ENCODE measurements at regions not wholly inside any gene's neighbourhood (a gene's known extent, or its start where the extent isn't known, plus 50 kb on each side); places are given as distances from the start of the nearest gene placed in this dataset.

GRCh38 chr9:130782886-130783530 lies 52.0 kb upstream of the ABL1 start:
- DNase-seq = no peak

GRCh38 chr9:130785053-130785452 lies 50.0 kb upstream of the ABL1 start:
- DNase-seq = no peak
